ENCODE measurements at regions not wholly inside any gene's neighbourhood (a gene's known extent, or its start where the extent isn't known, plus 50 kb on each side); places are given as distances from the start of the nearest gene placed in this dataset.

DNA sequence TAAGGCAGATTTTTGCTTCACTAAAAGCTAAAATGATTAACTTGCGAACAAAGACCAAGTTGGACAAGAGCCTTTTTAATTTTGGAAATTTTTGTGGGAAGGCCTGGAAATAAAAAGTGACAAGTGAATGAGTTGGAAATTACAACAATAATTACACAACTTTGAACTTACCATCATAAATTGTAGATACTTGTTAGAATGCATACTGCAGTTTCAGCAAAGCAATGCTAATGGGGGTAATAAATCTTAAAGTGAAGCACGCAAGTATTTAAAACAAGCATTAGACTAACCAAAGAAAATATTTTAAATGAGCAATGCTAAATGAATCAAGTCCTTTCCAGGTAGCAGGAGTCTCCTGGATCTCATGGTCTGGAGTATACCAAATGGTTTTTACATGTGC, 83.2 kb upstream of the EYA4 start:
- Histone ChIP-seq H3K27ac (ENCODE audit: insufficient read length, low read depth, low read length) (no peak overlapping the region), H3T11ph (ENCODE audit: low read length) (no peak overlapping the region), H3K56ac (ENCODE audit: insufficient read length, low read depth, low read length) (no peak overlapping the region), H3K18ac (ENCODE audit: insufficient read length, low read depth, low read length) (no peak overlapping the region), H3K9ac (ENCODE audit: extremely low read depth, insufficient read length, low read length) (no peak overlapping the region), H3K79me2 (ENCODE audit: insufficient read depth, low read length) (no peaks in the 10 kb centered on the region), H3K23ac (ENCODE audit: insufficient read length, low read depth, low read length) (no peak overlapping the region), H2BK15ac (ENCODE audit: low read depth, low read length) (no peak overlapping the region), H3K27me3 (ENCODE audit: insufficient read depth, low read length) (no peaks in the 10 kb centered on the region), H3K23me2 (ENCODE audit: insufficient read length, low read depth, low read length, poor library complexity, severe bottlenecking) (no peaks in the 10 kb centered on the region), H2BK120ac (ENCODE audit: low read depth, low read length, poor library complexity, severe bottlenecking) (no peak overlapping the region), H2BK12ac (ENCODE audit: insufficient read length, low read depth, low read length) (no peak overlapping the region), H2BK20ac (ENCODE audit: low read depth, low read length, poor library complexity, severe bottlenecking) (no peak overlapping the region), H3K4me1 (ENCODE audit: insufficient read depth, low read length) (no peaks in the 10 kb centered on the region), H4K91ac (ENCODE audit: insufficient read length, low read depth, low read length) (no peak overlapping the region), H2AK5ac (ENCODE audit: insufficient read length, low read length) (no peak overlapping the region), H4K5ac (ENCODE audit: insufficient read length, low read depth, low read length) (no peak overlapping the region), H4K8ac (replicated peaks; ENCODE audit: insufficient read length, low read depth, low read length) (no peak overlapping the region), H3K4ac (ENCODE audit: low read depth, low read length) (no peak overlapping the region), H2AFZ (ENCODE audit: low read length) (no peak overlapping the region), H4K20me1 (ENCODE audit: control insufficient read depth, insufficient read depth, insufficient read length) (no peaks in the 10 kb centered on the region), H2BK5ac (ENCODE audit: insufficient read length, low read length) (no peak overlapping the region), H3K4me2 (ENCODE audit: insufficient read depth, insufficient read length, low read length) (no peak overlapping the region), H3K9me3 (ENCODE audit: control insufficient read depth, low read depth, low read length) (no peaks in the 10 kb centered on the region), H3K14ac (ENCODE audit: insufficient read depth, low read length) (no peak overlapping the region), H3K79me1 (ENCODE audit: insufficient read depth, low read depth, low read length, poor library complexity, severe bottlenecking) (no peaks in the 10 kb centered on the region)
- no CpG with 5 or more reads among the region's 2 CpGs for WGBS (ENCODE audit: extremely low coverage, insufficient read length, low lambda C conversion rate)
- TF ChIP-seq, protein P1, sequence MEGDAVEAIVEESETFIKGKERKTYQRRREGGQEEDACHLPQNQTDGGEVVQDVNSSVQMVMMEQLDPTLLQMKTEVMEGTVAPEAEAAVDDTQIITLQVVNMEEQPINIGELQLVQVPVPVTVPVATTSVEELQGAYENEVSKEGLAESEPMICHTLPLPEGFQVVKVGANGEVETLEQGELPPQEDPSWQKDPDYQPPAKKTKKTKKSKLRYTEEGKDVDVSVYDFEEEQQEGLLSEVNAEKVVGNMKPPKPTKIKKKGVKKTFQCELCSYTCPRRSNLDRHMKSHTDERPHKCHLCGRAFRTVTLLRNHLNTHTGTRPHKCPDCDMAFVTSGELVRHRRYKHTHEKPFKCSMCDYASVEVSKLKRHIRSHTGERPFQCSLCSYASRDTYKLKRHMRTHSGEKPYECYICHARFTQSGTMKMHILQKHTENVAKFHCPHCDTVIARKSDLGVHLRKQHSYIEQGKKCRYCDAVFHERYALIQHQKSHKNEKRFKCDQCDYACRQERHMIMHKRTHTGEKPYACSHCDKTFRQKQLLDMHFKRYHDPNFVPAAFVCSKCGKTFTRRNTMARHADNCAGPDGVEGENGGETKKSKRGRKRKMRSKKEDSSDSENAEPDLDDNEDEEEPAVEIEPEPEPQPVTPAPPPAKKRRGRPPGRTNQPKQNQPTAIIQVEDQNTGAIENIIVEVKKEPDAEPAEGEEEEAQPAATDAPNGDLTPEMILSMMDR (conservative IDR thresholded peaks at IDR 0.05), result no peak
- H3K4me3 Mint-ChIP-seq, result no peak overlapping the region
- peaks cover 0 to 4% of the 10 kb centered on the region in 2 experiments; a peak in 1 of 5 replicates for H3K9me3 Mint-ChIP-seq
- H3K4me1 Mint-ChIP-seq, result no peaks in the 10 kb centered on the region
- H3K36me3 Mint-ChIP-seq (ENCODE audit: insufficient read depth in 1 of 3, low read depth in 3 of 3), result no peaks in the 10 kb centered on the region
- no peaks in the 10 kb centered on the region for H3K27me3 Mint-ChIP-seq (ENCODE audit: low read depth)
- no peak overlapping the region for H3K27ac Mint-ChIP-seq
- DNase-seq, result no peak
